Glutamatergic neuron (in vitro differentiated cells): ENCODE measurements at regions not wholly inside any gene's neighbourhood (a gene's known extent, or its start where the extent isn't known, plus 50 kb on each side); places are given as distances from the start of the nearest gene placed in this dataset.

ENCODE experiments used
- DNase-seq: peaks from one replicate; pipeline ENCODE4 v3.0.0; 2022
- H3K27ac Mint-ChIP-seq: one replicate; pipeline ENCODE4 v1.8.0; 2020; ENCODE audit warnings: mild to moderate bottlenecking, mixed read lengths, inconsistent platforms; ENCODE audit not compliant: unreplicated experiment
- H3K27me3 Mint-ChIP-seq: one replicate; pipeline ENCODE4 v1.8.0; 2020; ENCODE audit warnings: mild to moderate bottlenecking, moderate library complexity, mixed read lengths, inconsistent platforms; ENCODE audit not compliant: unreplicated experiment
- H3K36me3 Mint-ChIP-seq: one replicate; pipeline ENCODE4 v1.8.0; 2020; ENCODE audit warnings: mild to moderate bottlenecking, mixed read lengths, inconsistent platforms; ENCODE audit not compliant: unreplicated experiment
- H3K4me1 Mint-ChIP-seq: one replicate; pipeline ENCODE4 v1.8.0; 2020; ENCODE audit warnings: mild to moderate bottlenecking, low read depth, mixed read lengths, inconsistent platforms; ENCODE audit not compliant: unreplicated experiment
- H3K4me3 Mint-ChIP-seq: one replicate; pipeline ENCODE4 v1.8.0; 2020; ENCODE audit warnings: mild to moderate bottlenecking, mixed read lengths, inconsistent platforms; ENCODE audit not compliant: unreplicated experiment
- H3K9me3 Mint-ChIP-seq: one replicate; pipeline ENCODE4 v1.8.0; 2020; ENCODE audit warnings: mild to moderate bottlenecking, moderate library complexity, mixed read lengths, inconsistent platforms; ENCODE audit not compliant: unreplicated experiment
- CTCF ChIP-seq: fragments of 200-600 bp; sonication (generic); IDR thresholded peaks from one replicate; pipeline ENCODE4 v1.5.0; 2021; ENCODE audit not compliant: partially characterized antibody, unreplicated experiment

DNA sequence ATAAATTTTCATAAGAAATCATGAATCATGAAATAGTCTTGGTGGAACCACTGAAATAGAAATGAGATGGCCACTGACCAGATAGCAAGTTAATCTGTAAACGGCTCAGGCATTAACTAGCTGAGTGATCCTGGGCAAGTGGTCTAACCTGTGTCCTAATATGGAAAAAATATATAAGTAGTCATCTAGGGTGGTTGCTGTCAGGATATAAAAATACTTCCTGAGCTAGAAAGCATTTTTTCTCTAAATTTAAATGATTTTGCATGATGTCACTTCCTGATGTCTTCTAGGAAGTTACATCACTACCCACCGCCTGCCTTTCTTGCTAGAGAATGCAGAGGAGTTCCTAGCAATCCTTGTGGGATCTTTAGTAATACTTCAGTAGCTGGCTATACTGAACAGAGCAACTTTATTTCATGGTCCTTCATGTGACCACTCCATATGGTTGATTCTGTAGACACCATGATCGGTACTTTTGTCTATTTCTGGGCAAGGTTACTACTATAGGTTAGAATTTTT, 228.1 kb upstream of the CEP162 start:
- Mint-ChIP-seq H3K4me1 (no peaks in the 10 kb centered on the region), H3K4me3 (no peak overlapping the region), H3K9me3 (peaks cover 2% of the 10 kb centered on the region), H3K36me3 (no peaks in the 10 kb centered on the region), H3K27ac (no peak overlapping the region), H3K27me3 (no peaks in the 10 kb centered on the region)
- no peak for TF ChIP-seq CTCF
- DNase-seq = no peak

GRCh38 chr6:84453499-84453898, 226.1 kb upstream of the CEP162 start:
- H3K27ac Mint-ChIP-seq = no peak overlapping the region
- no peak for TF ChIP-seq CTCF
- no peak overlapping the region for H3K4me3 Mint-ChIP-seq
- DNase-seq = no peak
- H3K27me3 Mint-ChIP-seq = no peaks in the 10 kb centered on the region
- H3K4me1 Mint-ChIP-seq = peaks cover 6% of the 10 kb centered on the region
- H3K9me3 Mint-ChIP-seq = peaks cover 2% of the 10 kb centered on the region
- H3K36me3 Mint-ChIP-seq = no peaks in the 10 kb centered on the region

- DNase-seq = no peak
- Mint-ChIP-seq H3K4me3 (no peak overlapping the region), H3K27me3 (no peaks in the 10 kb centered on the region), H3K27ac (no peak overlapping the region), H3K4me1 (peaks cover 6% of the 10 kb centered on the region), H3K9me3 (no peaks in the 10 kb centered on the region), H3K36me3 (no peaks in the 10 kb centered on the region)
- TF ChIP-seq CTCF = no peak
Observed at GRCh38 chr6:84450018-84450417, 222.6 kb upstream of the CEP162 start.

- Mint-ChIP-seq H3K27ac (no peak overlapping the region), H3K27me3 (no peaks in the 10 kb centered on the region), H3K9me3 (no peaks in the 10 kb centered on the region), H3K4me3 (no peak overlapping the region), H3K36me3 (no peaks in the 10 kb centered on the region), H3K4me1 (peaks cover 6% of the 10 kb centered on the region)
- no peak for DNase-seq
- no peak for TF ChIP-seq CTCF
Observed at GRCh38 chr6:84449220-84449619, 221.8 kb upstream of the CEP162 start.

GRCh38 chr6:84448331-84448730, 220.9 kb upstream of the CEP162 start:
- Mint-ChIP-seq H3K36me3 (no peaks in the 10 kb centered on the region), H3K27ac (no peak overlapping the region), H3K9me3 (no peaks in the 10 kb centered on the region)

More at GRCh38 chr6:84448331-84448730, 220.9 kb upstream of the CEP162 start:
- H3K4me3 Mint-ChIP-seq = no peak overlapping the region
- no peak for DNase-seq
- H3K4me1 Mint-ChIP-seq = peaks cover 6% of the 10 kb centered on the region
- TF ChIP-seq CTCF = no peak
- no peaks in the 10 kb centered on the region for H3K27me3 Mint-ChIP-seq
